ENCODE measurements at regions not wholly inside any gene's neighbourhood (a gene's known extent, or its start where the extent isn't known, plus 50 kb on each side); places are given as distances from the start of the nearest gene placed in this dataset.

- no peak for DNase-seq
These were observed 466.5 kb upstream of the MAF start for GRCh38 chr16:80066805-80067580.

- no peak for DNase-seq
These were observed 465.0 kb upstream of the MAF start for GRCh38 chr16:80065541-80065940.

- DNase-seq = no peak
These were observed 463.2 kb upstream of the MAF start for GRCh38 chr16:80063713-80064069.

- no peak for DNase-seq
These were observed 462.6 kb upstream of the MAF start for GRCh38 chr16:80063031-80063712.

- DNase-seq = no peak
These were observed 462.0 kb upstream of the MAF start for GRCh38 chr16:80062361-80063030.

- no peak for DNase-seq
These were observed 459.9 kb upstream of the MAF start for GRCh38 chr16:80060470-80060869.

- no peak for DNase-seq
These were observed 459.3 kb upstream of the MAF start for GRCh38 chr16:80059836-80060235.

GRCh38 chr16:80058214-80058613 lies 457.7 kb upstream of the MAF start:
- no peak for DNase-seq

- DNase-seq = no peak
These were observed 455.8 kb upstream of the MAF start for GRCh38 chr16:80056324-80056723.

- DNase-seq = no peak
These were observed 455.3 kb upstream of the MAF start for GRCh38 chr16:80055831-80056230.

GRCh38 chr16:80054647-80055046 lies 454.1 kb upstream of the MAF start:
- no peak for DNase-seq

- DNase-seq = no peak
These were observed 450.5 kb upstream of the MAF start for GRCh38 chr16:80051040-80051439.

- DNase-seq = no peak
These were observed 447.7 kb upstream of the MAF start for GRCh38 chr16:80048250-80048649.

- DNase-seq = no peak
These were observed 447.3 kb upstream of the MAF start for GRCh38 chr16:80047842-80048241.

GRCh38 chr16:80046848-80047247 lies 446.3 kb upstream of the MAF start:
- no peak for DNase-seq

GRCh38 chr16:80046261-80046660 lies 445.7 kb upstream of the MAF start:
- DNase-seq = no peak

- DNase-seq = no peak
These were observed 445.3 kb upstream of the MAF start for GRCh38 chr16:80045861-80046260.

- no peak for DNase-seq
These were observed 440.9 kb upstream of the MAF start for GRCh38 chr16:80041410-80041809.

GRCh38 chr16:80040814-80041213 lies 440.3 kb upstream of the MAF start:
- no peak for DNase-seq

- no peak for DNase-seq
These were observed 439.9 kb upstream of the MAF start for GRCh38 chr16:80040413-80040812.

- no peak for DNase-seq
These were observed 439.2 kb upstream of the MAF start for GRCh38 chr16:80039777-80040176.

- DNase-seq = no peak
These were observed 438.0 kb upstream of the MAF start for GRCh38 chr16:80038566-80038965.

- DNase-seq = no peak
These were observed 434.6 kb upstream of the MAF start for GRCh38 chr16:80034948-80035663.

GRCh38 chr16:80034469-80034826 lies 433.9 kb upstream of the MAF start:
- DNase-seq = no peak
